Colonic mucosa (tissue), 4 donors: ENCODE measurements at regions not wholly inside any gene's neighbourhood (a gene's known extent, or its start where the extent isn't known, plus 50 kb on each side); places are given as distances from the start of the nearest gene placed in this dataset.

Experiments used
- DNase-seq: peaks from one replicate; pipeline ENCODE4 v3.0.0-alpha.2; 2020
- H3K27ac ChIP-seq: fragments of 200-600 bp; one replicate; pipeline ENCODE4 v1.8.0; 2021
- H3K27me3 ChIP-seq: fragments of 200-600 bp; one replicate; pipeline ENCODE4 v1.8.0; 2021
- H3K36me3 ChIP-seq: fragments of 200-600 bp; one replicate; pipeline ENCODE4 v1.8.0; 2021
- H3K4me1 ChIP-seq: fragments of 200-600 bp; one replicate; pipeline ENCODE4 v1.8.0; 2021; ENCODE audit warnings: mild to moderate bottlenecking
- H3K4me3 ChIP-seq: fragments of 200-600 bp; one replicate; pipeline ENCODE4 v1.8.0; 2021
- H3K9ac ChIP-seq, 2 donors: one replicate each; pipeline ENCODE4 v1.7.0; 2013; ENCODE audit warnings: control low read depth in 2 of 2, low read depth in 2 of 2, low read length in 2 of 2
- H3K9me3 ChIP-seq: fragments of 200-600 bp; one replicate; pipeline ENCODE4 v1.8.0; 2021
- CTCF ChIP-seq: fragments of 200-600 bp; IDR thresholded peaks from one replicate; pipeline ENCODE4 v1.8.0; 2022; ENCODE audit warnings: antibody characterized with exemption, mild to moderate bottlenecking
- intact Hi-C: fragments of 100-400 bp; cut with DNase I; formaldehyde crosslinking; loops from one replicate; pipeline ENCODE4 v1.14.1; 2022
- donor health status: healthy.
- donor health status: DM: no; HTN: no; CAD: no.
- donor health status: DM: no; HTN: no; CAD: no.

GRCh38 chr17:13736916-13737315 is 135.2 kb upstream of the HS3ST3A1 start:
- Histone ChIP-seq H3K9me3 (no peaks in the 10 kb centered on the region), H3K9ac (no peak overlapping the region), H3K27ac (no peak overlapping the region), H3K27me3 (no peaks in the 10 kb centered on the region), H3K4me1 (no peaks in the 10 kb centered on the region), H3K36me3 (no peaks in the 10 kb centered on the region), H3K4me3 (no peak overlapping the region)
- no peak for DNase-seq
- intact Hi-C loops = no loop called here
- TF ChIP-seq CTCF = no peak

GRCh38 chr17:13740686-13741085 is 139.0 kb upstream of the HS3ST3A1 start:
- intact Hi-C loops = no loop called here

GRCh38 chr17:13741744-13742143 is 140.0 kb upstream of the HS3ST3A1 start:
- H3K9me3 ChIP-seq = no peaks in the 10 kb centered on the region
- intact Hi-C loops = no loop called here
- H3K4me3 ChIP-seq = no peak overlapping the region
- no peak for DNase-seq
- no peaks in the 10 kb centered on the region for H3K36me3 ChIP-seq
- H3K27ac ChIP-seq = no peak overlapping the region
- no peaks in the 10 kb centered on the region for H3K4me1 ChIP-seq
- H3K27me3 ChIP-seq = no peaks in the 10 kb centered on the region
- no peak overlapping the region for H3K9ac ChIP-seq
- TF ChIP-seq CTCF = no peak

More at GRCh38 chr17:13740686-13741085, 139.0 kb upstream of the HS3ST3A1 start:
- H3K27me3 ChIP-seq = no peaks in the 10 kb centered on the region
- H3K4me3 ChIP-seq = no peak overlapping the region
- H3K9ac ChIP-seq = no peak overlapping the region
- no peaks in the 10 kb centered on the region for H3K9me3 ChIP-seq
- no peak overlapping the region for H3K27ac ChIP-seq
- no peaks in the 10 kb centered on the region for H3K4me1 ChIP-seq
- no peak for TF ChIP-seq CTCF
- no peaks in the 10 kb centered on the region for H3K36me3 ChIP-seq
- DNase-seq = no peak

GRCh38 chr17:13743906-13744305 is 142.2 kb upstream of the HS3ST3A1 start:
- H3K27ac ChIP-seq = no peak overlapping the region
- H3K27me3 ChIP-seq = no peaks in the 10 kb centered on the region
- H3K36me3 ChIP-seq = no peaks in the 10 kb centered on the region
- H3K9me3 ChIP-seq = no peaks in the 10 kb centered on the region
- no peaks in the 10 kb centered on the region for H3K4me1 ChIP-seq
- no peak for TF ChIP-seq CTCF
- no peak for DNase-seq
- no peak overlapping the region for H3K4me3 ChIP-seq
- intact Hi-C loops = no loop called here
- H3K9ac ChIP-seq = no peak overlapping the region

GRCh38 chr17:13746404-13746803 is 144.7 kb upstream of the HS3ST3A1 start:
- no peak for DNase-seq
- H3K9ac ChIP-seq = no peak overlapping the region

More at GRCh38 chr17:13746404-13746803, 144.7 kb upstream of the HS3ST3A1 start:
- intact Hi-C loops = no loop called here
- Histone ChIP-seq H3K4me3 (no peak overlapping the region), H3K36me3 (no peaks in the 10 kb centered on the region), H3K27ac (no peak overlapping the region), H3K9me3 (no peaks in the 10 kb centered on the region), H3K27me3 (no peaks in the 10 kb centered on the region), H3K4me1 (no peaks in the 10 kb centered on the region)
- no peak for TF ChIP-seq CTCF
